ENCODE measurements at regions not wholly inside any gene's neighbourhood (a gene's known extent, or its start where the extent isn't known, plus 50 kb on each side); places are given as distances from the start of the nearest gene placed in this dataset.

DNA sequence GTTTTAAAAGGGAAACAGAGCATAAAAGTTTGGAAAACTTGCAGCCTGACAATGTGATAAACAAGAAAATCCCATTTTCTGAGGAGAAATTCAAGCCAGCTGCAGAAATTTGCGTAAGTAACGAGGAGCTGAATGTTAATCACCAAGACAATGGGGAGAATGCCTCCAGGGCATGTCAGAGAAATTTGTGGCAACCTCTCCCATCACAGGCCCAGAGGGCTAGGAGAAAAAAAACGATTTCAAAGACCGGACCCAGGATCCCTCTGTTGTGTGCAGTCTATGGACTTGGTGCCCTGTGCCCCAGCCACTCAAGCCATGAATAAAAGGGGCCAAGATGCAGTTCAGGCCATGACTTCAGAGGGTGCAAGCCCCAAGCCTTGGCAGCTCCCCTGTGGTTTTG is 355.4 kb upstream of the NDST3 start:
- TF ChIP-seq, protein P1, sequence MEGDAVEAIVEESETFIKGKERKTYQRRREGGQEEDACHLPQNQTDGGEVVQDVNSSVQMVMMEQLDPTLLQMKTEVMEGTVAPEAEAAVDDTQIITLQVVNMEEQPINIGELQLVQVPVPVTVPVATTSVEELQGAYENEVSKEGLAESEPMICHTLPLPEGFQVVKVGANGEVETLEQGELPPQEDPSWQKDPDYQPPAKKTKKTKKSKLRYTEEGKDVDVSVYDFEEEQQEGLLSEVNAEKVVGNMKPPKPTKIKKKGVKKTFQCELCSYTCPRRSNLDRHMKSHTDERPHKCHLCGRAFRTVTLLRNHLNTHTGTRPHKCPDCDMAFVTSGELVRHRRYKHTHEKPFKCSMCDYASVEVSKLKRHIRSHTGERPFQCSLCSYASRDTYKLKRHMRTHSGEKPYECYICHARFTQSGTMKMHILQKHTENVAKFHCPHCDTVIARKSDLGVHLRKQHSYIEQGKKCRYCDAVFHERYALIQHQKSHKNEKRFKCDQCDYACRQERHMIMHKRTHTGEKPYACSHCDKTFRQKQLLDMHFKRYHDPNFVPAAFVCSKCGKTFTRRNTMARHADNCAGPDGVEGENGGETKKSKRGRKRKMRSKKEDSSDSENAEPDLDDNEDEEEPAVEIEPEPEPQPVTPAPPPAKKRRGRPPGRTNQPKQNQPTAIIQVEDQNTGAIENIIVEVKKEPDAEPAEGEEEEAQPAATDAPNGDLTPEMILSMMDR (IDR thresholded peaks at IDR 0.05), result no peak
- TF ChIP-seq POLR2A (IDR thresholded peaks at IDR 0.05), result no peak
